H1 (cell line): ENCODE measurements at regions not wholly inside any gene's neighbourhood (a gene's known extent, or its start where the extent isn't known, plus 50 kb on each side); places are given as distances from the start of the nearest gene placed in this dataset.

Experiments
- CTCF ChIA-PET: fragments of 300-600 bp; sonication (Branson Sonifier 250); formaldehyde crosslinking; loops from one replicate; lab custom pipeline; 2021; ENCODE audit not compliant: partially characterized antibody; lab: Charles Lee
- POLR2A ChIA-PET: fragments of 300-600 bp; sonication (Branson Sonifier 250); formaldehyde crosslinking; loops from one replicate; lab custom pipeline; 2021; ENCODE audit warnings: inconsistent platforms; ENCODE audit not compliant: partially characterized antibody; lab: Charles Lee
- DNase-seq, 2 experiments: peaks; one replicate each; pipeline versions ENCODE4 v3.0.0 to v3.0.0-alpha.2; 2010 to 2022; ENCODE audit warnings: low spot score in 2 of 2, low read depth in 1 of 2, mixed read lengths in 1 of 2
- FAIRE-seq: peaks from 2 replicates; lab custom pipeline; 2011; peaks lifted over from hg19 to GRCh38; lab: Jason Lieb, UNC
- H2AFZ ChIP-seq: 2 replicates; pipeline ENCODE4 v1.8.1; 2012; ENCODE audit warnings: low read length, inconsistent platforms
- H2AK5ac ChIP-seq: 2 replicates; pipeline ENCODE4 v1.6.1; 2013; ENCODE audit warnings: low read depth, low read length
- H2BK120ac ChIP-seq: replicated peaks from 2 replicates; pipeline ENCODE3; 2013; ENCODE audit warnings: low read depth, low read length, inconsistent platforms
- H2BK12ac ChIP-seq: 2 replicates; pipeline ENCODE4 v1.6.1; 2013; ENCODE audit warnings: low read depth, low read length
- H2BK15ac ChIP-seq: 2 replicates; pipeline ENCODE4 v1.6.1; 2013; ENCODE audit warnings: low read length
- H2BK20ac ChIP-seq: 2 replicates; pipeline ENCODE4 v1.6.1; 2013; ENCODE audit warnings: low read length
- H2BK5ac ChIP-seq: 2 replicates; pipeline ENCODE4 v1.6.1; 2013; ENCODE audit warnings: low read depth, low read length
- H3K14ac ChIP-seq: 2 replicates; pipeline ENCODE4 v1.6.1; 2013; ENCODE audit warnings: inconsistent platforms; ENCODE audit not compliant: insufficient read length
- H3K18ac ChIP-seq: 2 replicates; pipeline ENCODE4 v1.6.1; 2013; ENCODE audit warnings: low read length; ENCODE audit errors: extremely low read depth
- H3K23ac ChIP-seq: 2 replicates; pipeline ENCODE4 v1.6.1; 2013; ENCODE audit warnings: inconsistent platforms; ENCODE audit not compliant: insufficient read length
- H3K23me2 ChIP-seq: 2 replicates; pipeline ENCODE4 v1.6.1; 2013; ENCODE audit warnings: low read depth, low read length
- H3K27ac ChIP-seq: 2 replicates; pipeline ENCODE4 v1.6.1; 2011; ENCODE audit warnings: low read depth, low read length, inconsistent platforms
- H3K27me3 ChIP-seq, 4 experiments: replicated peaks in 1 of 4; 1 replicate in 1 of 4; 2 replicates in 3 of 4; pipeline versions ENCODE4 v1.6.1 to v1.8.1; 2011 to 2013; ENCODE audit warnings: low read length in 3 of 4, mild to moderate bottlenecking in 3 of 4, inconsistent platforms in 2 of 4, mixed read lengths in 2 of 4, moderate library complexity in 1 of 4; ENCODE audit not compliant: control insufficient read depth in 3 of 4, insufficient read depth in 3 of 4; ENCODE audit errors: extremely low read depth in 1 of 4
- H3K36me3 ChIP-seq, 4 experiments: 2 replicates each; pipeline versions ENCODE4 v1.6.1 to v1.8.1; 2011 to 2013; ENCODE audit warnings: mild to moderate bottlenecking in 4 of 4, low read length in 3 of 4, moderate library complexity in 2 of 4, control low read depth in 1 of 4, inconsistent platforms in 1 of 4; ENCODE audit not compliant: insufficient read depth in 4 of 4, control insufficient read depth in 2 of 4
- H3K4ac ChIP-seq: replicated peaks from 2 replicates; pipeline ENCODE3; 2013; ENCODE audit warnings: low read length, low read depth, mixed read lengths, inconsistent platforms; ENCODE audit not compliant: insufficient read length
- H3K4me1 ChIP-seq, 4 experiments: replicated peaks in 1 of 4; 1 replicate in 1 of 4; 2 replicates in 3 of 4; pipeline versions ENCODE4 v1.6.1 to v1.8.1; 2011 to 2013; ENCODE audit warnings: low read length in 3 of 4, inconsistent platforms in 2 of 4, mixed read lengths in 1 of 4; ENCODE audit not compliant: insufficient read depth in 4 of 4, control insufficient read depth in 3 of 4
- H3K4me2 ChIP-seq, 2 experiments: 2 replicates each; pipeline versions ENCODE4 v1.6.1 to v1.8.1; 2011 to 2013; ENCODE audit warnings: low read depth in 2 of 2, low read length in 2 of 2, control low read depth in 1 of 2, inconsistent platforms in 1 of 2, mild to moderate bottlenecking in 1 of 2; ENCODE audit not compliant: insufficient read depth in 1 of 2
- H3K4me3 ChIP-seq, 4 experiments: fragments of 200-600, 300-600 bp in 1 of 4; sonication (generic), shearing (Covaris generic), sonication (Bioruptor Twin) in 1 of 4; 2 replicates each; pipeline versions ENCODE4 v1.5.1 to v1.8.1; 2011 to 2016; ENCODE audit warnings: low read length in 4 of 4, low read depth in 3 of 4, control low read depth in 2 of 4, inconsistent platforms in 2 of 4, mild to moderate bottlenecking in 2 of 4, mixed read lengths in 1 of 4, moderate library complexity in 1 of 4; ENCODE audit not compliant: insufficient read depth in 2 of 4; ENCODE audit errors: extremely low read depth in 1 of 4
- H3K56ac ChIP-seq: replicated peaks from 2 replicates; pipeline ENCODE3; 2013; ENCODE audit warnings: low read depth, mild to moderate bottlenecking, mixed read lengths, low read length, inconsistent platforms; ENCODE audit not compliant: insufficient read length
- H3K79me1 ChIP-seq: 2 replicates; pipeline ENCODE4 v1.6.1; 2013; ENCODE audit warnings: low read depth, low read length, control low read depth
- H3K79me2 ChIP-seq, 2 experiments: 2 replicates each; pipeline versions ENCODE4 v1.6.1 to v1.8.1; 2012 to 2013; ENCODE audit warnings: low read length in 2 of 2, mild to moderate bottlenecking in 2 of 2, inconsistent platforms in 1 of 2; ENCODE audit not compliant: insufficient read depth in 2 of 2, control insufficient read depth in 1 of 2
- H3K9ac ChIP-seq, 4 experiments: replicated peaks in 1 of 4; 1 replicate in 1 of 4; 2 replicates in 3 of 4; pipeline versions ENCODE4 v1.6.1 to v1.8.1; 2011 to 2013; ENCODE audit warnings: low read depth in 3 of 4, low read length in 3 of 4, control low read depth in 2 of 4, mild to moderate bottlenecking in 2 of 4, moderate library complexity in 2 of 4, inconsistent platforms in 1 of 4; ENCODE audit errors: extremely low read depth in 1 of 4
- H3K9me3 ChIP-seq, 2 experiments: 2 replicates each; pipeline versions ENCODE4 v1.6.1 to v1.8.1; 2012 to 2013; ENCODE audit warnings: mild to moderate bottlenecking in 2 of 2, moderate library complexity in 2 of 2, control low read depth in 1 of 2, inconsistent platforms in 1 of 2, low read depth in 1 of 2, low read length in 1 of 2, mixed read lengths in 1 of 2; ENCODE audit not compliant: insufficient read depth in 2 of 2
- H4K20me1 ChIP-seq, 2 experiments: replicated peaks in 1 of 2; 2 replicates each; pipeline versions ENCODE3 to v1.8.1; 2011 to 2013; ENCODE audit warnings: inconsistent platforms in 2 of 2, low read length in 2 of 2, mild to moderate bottlenecking in 1 of 2; ENCODE audit not compliant: insufficient read depth in 2 of 2, control insufficient read depth in 1 of 2
- H4K5ac ChIP-seq: 2 replicates; pipeline ENCODE4 v1.6.1; 2013; ENCODE audit warnings: low read length, low read depth, mixed read lengths, inconsistent platforms; ENCODE audit not compliant: insufficient read length
- H4K8ac ChIP-seq: 2 replicates; pipeline ENCODE4 v1.8.0; 2013; ENCODE audit warnings: mild to moderate bottlenecking, moderate library complexity, low read length, inconsistent platforms; ENCODE audit not compliant: insufficient read depth; ENCODE audit errors: extremely low read depth
- H4K91ac ChIP-seq: replicated peaks from 2 replicates; pipeline ENCODE3; 2013; ENCODE audit warnings: low read length, mixed read lengths, inconsistent platforms; ENCODE audit not compliant: insufficient read length
- BACH1 ChIP-seq: IDR thresholded peaks from 2 replicates; pipeline ENCODE4 v1.6.1; 2012; ENCODE audit warnings: low read length, improper control_type of control experiment
- CBX5 ChIP-seq: fragments of 300-800, 300-1000 bp; sonication (generic); IDR thresholded peaks from 2 replicates; pipeline ENCODE4 v1.7.1; 2016; ENCODE audit warnings: antibody characterized with exemption, low read length, low read depth
- EZH2 ChIP-seq: fragments of 200-600 bp; sonication (generic); IDR thresholded peaks from 2 replicates; pipeline ENCODE4 v1.7.1; 2012; ENCODE audit warnings: low read depth, mild to moderate bottlenecking, moderate library complexity, low read length, inconsistent platforms; ENCODE audit not compliant: severe bottlenecking
- KDM5A ChIP-seq: fragments of 200-600 bp; IDR thresholded peaks from 2 replicates; pipeline ENCODE4 v1.7.1; 2012; ENCODE audit warnings: mild to moderate bottlenecking, low read length, inconsistent platforms, mixed read lengths
- MAX ChIP-seq: IDR thresholded peaks from 2 replicates; pipeline ENCODE4 v1.6.1; 2012; ENCODE audit warnings: inconsistent platforms
- POLR2AphosphoS5 ChIP-seq: IDR thresholded peaks from 2 replicates; pipeline ENCODE4 v1.6.1; 2011; ENCODE audit warnings: low read depth, low read length
- RAD21 ChIP-seq, 2 experiments: IDR thresholded peaks in 1 of 2; conservative IDR thresholded peaks in 1 of 2; 2 replicates each; pipeline ENCODE4 v1.6.1; 2011; ENCODE audit warnings: low read depth in 2 of 2, low read length in 2 of 2, improper control_type of control experiment in 1 of 2, inconsistent platforms in 1 of 2, mild to moderate bottlenecking in 1 of 2, moderate library complexity in 1 of 2
- RFX5 ChIP-seq: IDR thresholded peaks from 2 replicates; pipeline ENCODE4 v1.6.1; 2011; ENCODE audit warnings: low read depth, low read length, improper control_type of control experiment, borderline replicate concordance
- SIRT6 ChIP-seq: IDR thresholded peaks from one replicate; pipeline ENCODE4 v1.7.1; 2012; ENCODE audit warnings: low read length, inconsistent platforms
- SIX5 ChIP-seq: IDR thresholded peaks from 2 replicates; pipeline ENCODE4 v1.6.1; 2011; ENCODE audit warnings: mild to moderate bottlenecking, low read depth, low read length
- SP4 ChIP-seq: IDR thresholded peaks from 2 replicates; pipeline ENCODE4 v1.6.1; 2012; ENCODE audit warnings: low read length, inconsistent platforms
- TCF12 ChIP-seq: IDR thresholded peaks from 2 replicates; pipeline ENCODE4 v1.6.1; 2011; ENCODE audit warnings: low read depth, mild to moderate bottlenecking, low read length
- WGBS, 2 experiments: shearing (Covaris generic) in 1 of 2; methylation state at CpG; one replicate each; pipeline versions ENCODE4 v1.1.6 to v1.1.7; 2013 to 2015; ENCODE audit warnings: low lambda C conversion rate in 2 of 2, mixed read lengths in 2 of 2, inconsistent platforms in 1 of 2, low coverage in 1 of 2, missing lambda C conversion rate in 1 of 2; ENCODE audit not compliant: insufficient replicate concordance in 2 of 2, insufficient coverage in 1 of 2, insufficient read length in 1 of 2; ENCODE audit errors: extremely low coverage in 1 of 2, missing lambda C conversion rate in 1 of 2; 5-methylcytosine and 5-hydroxymethylcytosine counted together
- TF ChIP-seq, protein P1 (sequence below): IDR thresholded peaks from 2 replicates; pipeline ENCODE4 v1.6.1; 2012; ENCODE audit warnings: low read length, inconsistent platforms

GRCh38 chr16:85182774-85183173 lies 70.5 kb upstream of the CIBAR2 start:
- 0 out of 2 replicates have a peak, but pooled peaks cover 2% of the 10 kb centered on the region for H3K23me2 ChIP-seq
- H3K4me1 ChIP-seq: peaks cover 0 to 3% (median 0%) of the 10 kb centered on the region in 4 experiments; a peak in 4 of 7 replicates
- no peaks in the 10 kb centered on the region for H3K27me3 ChIP-seq
- H3K27ac ChIP-seq: no peak overlapping the region
- 93% methylated on average over 12 of the region's 13 CpGs; no CpG with 5 or more reads in 1 of the 2 experiments for WGBS, 2 experiments
- H2BK15ac ChIP-seq: peak overlapping the region; percentile 16; the same call in 1 of the 2 replicates
- peaks cover 0 to 8% of the 10 kb centered on the region in 2 experiments; a peak in 2 of 4 replicates for H3K9me3 ChIP-seq
- no peak overlapping the region for H3K18ac ChIP-seq
- no peak overlapping the region for H2BK20ac ChIP-seq
- H2BK5ac ChIP-seq: no peak overlapping the region
- ChIA-PET CTCF (no interaction called here), POLR2A (interaction anchor here (1.2 kb wide), 1 partner anchor 12 kb away, joined by 3 read pairs; no protein-coding TSS in a partner anchor)
- H3K4me2 ChIP-seq: no peak overlapping the region
- no peak overlapping the region for H4K5ac ChIP-seq
- peaks cover 0 to 20% of the 10 kb centered on the region in 2 experiments; a peak in 1 of 4 replicates for H3K79me2 ChIP-seq
- FAIRE-seq: no peak
- H3K23ac ChIP-seq: no peak overlapping the region
- no peak overlapping the region for H2BK12ac ChIP-seq
- no peak overlapping the region for H3K14ac ChIP-seq
- no peak overlapping the region for H2BK120ac ChIP-seq
- H3K9ac ChIP-seq: no peak overlapping the region
- H3K56ac ChIP-seq: no peak overlapping the region
- H3K36me3 ChIP-seq: 0 out of 8 replicates have a peak, but pooled peaks cover 0 to 2% (median 0%) of the 10 kb centered on the region in 4 experiments
- DNase-seq: no peak
- H3K79me1 ChIP-seq: peaks cover 10% of the 10 kb centered on the region
- no peak overlapping the region for H2AK5ac ChIP-seq
- peaks cover 2 to 11% of the 10 kb centered on the region in 2 experiments for H4K20me1 ChIP-seq
- H2AFZ ChIP-seq: no peak overlapping the region
- H3K4me3 ChIP-seq: no peak overlapping the region
- peak overlapping the region; percentile 65; the same call in 1 of the 2 replicates for H4K8ac ChIP-seq
- H3K4ac ChIP-seq: no peak overlapping the region
- peak overlapping the region; percentile 42 for H4K91ac ChIP-seq
- TF ChIP-seq SP4 (no peak), SIRT6 (no peak), KDM5A (no peak), CBX5 (no peak), TCF12 (no peak), RFX5 (no peak), BACH1 (no peak), EZH2 (no peak), RAD21 (IDR thresholded peaks at IDR 0.05 in 1 of 2, conservative IDR thresholded peaks at IDR 0.05 in 1 of 2; ENCODE audit: low read depth in 2 of 2, low read length in 2 of 2) (no peak), MAX (no peak), SIX5 (no peak), POLR2AphosphoS5 (no peak)
- TF ChIP-seq, protein P1, sequence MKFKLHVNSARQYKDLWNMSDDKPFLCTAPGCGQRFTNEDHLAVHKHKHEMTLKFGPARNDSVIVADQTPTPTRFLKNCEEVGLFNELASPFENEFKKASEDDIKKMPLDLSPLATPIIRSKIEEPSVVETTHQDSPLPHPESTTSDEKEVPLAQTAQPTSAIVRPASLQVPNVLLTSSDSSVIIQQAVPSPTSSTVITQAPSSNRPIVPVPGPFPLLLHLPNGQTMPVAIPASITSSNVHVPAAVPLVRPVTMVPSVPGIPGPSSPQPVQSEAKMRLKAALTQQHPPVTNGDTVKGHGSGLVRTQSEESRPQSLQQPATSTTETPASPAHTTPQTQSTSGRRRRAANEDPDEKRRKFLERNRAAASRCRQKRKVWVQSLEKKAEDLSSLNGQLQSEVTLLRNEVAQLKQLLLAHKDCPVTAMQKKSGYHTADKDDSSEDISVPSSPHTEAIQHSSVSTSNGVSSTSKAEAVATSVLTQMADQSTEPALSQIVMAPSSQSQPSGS: no peak
